Liver (tissue), 8 donors: ENCODE measurements at regions not wholly inside any gene's neighbourhood (a gene's known extent, or its start where the extent isn't known, plus 50 kb on each side); places are given as distances from the start of the nearest gene placed in this dataset.

ENCODE experiments used
- DNase-seq: peaks from one replicate; pipeline ENCODE4 v3.0.0-alpha.2; 2017; ENCODE audit warnings: low spot score
- H3K27ac ChIP-seq, 2 donors: one replicate each; pipeline ENCODE4 v1.7.0; 2013; ENCODE audit warnings: inconsistent platforms in 2 of 2, low read length in 2 of 2, control low read depth in 1 of 2, low read depth in 1 of 2, mild to moderate bottlenecking in 1 of 2
- H3K27me3 ChIP-seq, 4 donors: one replicate each; pipeline versions ENCODE4 v1.6.1 to v1.7.0; 2013; ENCODE audit warnings: low read length in 3 of 4, inconsistent platforms in 1 of 4, mild to moderate bottlenecking in 1 of 4, moderate library complexity in 1 of 4; ENCODE audit not compliant: control insufficient read depth in 4 of 4, insufficient read depth in 4 of 4
- H3K36me3 ChIP-seq, 4 donors: one replicate each; pipeline versions ENCODE4 v1.6.1 to v1.7.0; 2013; ENCODE audit warnings: low read length in 3 of 4, mild to moderate bottlenecking in 3 of 4, low read depth in 1 of 4, moderate library complexity in 1 of 4; ENCODE audit not compliant: control insufficient read depth in 4 of 4, insufficient read depth in 3 of 4
- H3K4me1 ChIP-seq, 4 donors: one replicate each; pipeline versions ENCODE4 v1.6.1 to v1.7.0; 2013; ENCODE audit warnings: low read length in 3 of 4, mild to moderate bottlenecking in 3 of 4, moderate library complexity in 1 of 4; ENCODE audit not compliant: control insufficient read depth in 4 of 4, insufficient read depth in 4 of 4
- H3K4me3 ChIP-seq, 3 donors: one replicate each; pipeline versions ENCODE4 v1.6.1 to v1.7.0; 2013; ENCODE audit warnings: low read length in 3 of 3, control low read depth in 1 of 3, low read depth in 1 of 3, mild to moderate bottlenecking in 1 of 3
- H3K9ac ChIP-seq, 2 donors: one replicate each; pipeline ENCODE4 v1.7.0; 2013; ENCODE audit warnings: low read length in 2 of 2, mild to moderate bottlenecking in 2 of 2, moderate library complexity in 2 of 2, control low read depth in 1 of 2, low read depth in 1 of 2
- H3K9me3 ChIP-seq, 4 donors: one replicate each; pipeline versions ENCODE4 v1.6.1 to v1.7.0; 2013; ENCODE audit warnings: low read length in 3 of 4; ENCODE audit not compliant: control insufficient read depth in 4 of 4
- CTCF ChIP-seq: fragments of 150-350 bp; IDR thresholded peaks from 2 replicates; pipeline ENCODE4 v1.5.1; 2017; ENCODE audit warnings: improper control_type of control experiment, low read depth, low read length; ENCODE audit not compliant: missing input control
- EGR1 ChIP-seq, 2 donors: IDR thresholded peaks; 2 replicates each; pipeline ENCODE4 v1.6.1; 2016 to 2018; ENCODE audit warnings: antibody characterized with exemption in 2 of 2, low read depth in 2 of 2
- FOXA1 ChIP-seq: IDR thresholded peaks from 2 replicates; pipeline ENCODE4 v1.6.1; 2016; ENCODE audit warnings: antibody characterized with exemption
- FOXA2 ChIP-seq: IDR thresholded peaks from 2 replicates; pipeline ENCODE4 v1.6.1; 2016; ENCODE audit warnings: antibody characterized with exemption
- GABPA ChIP-seq, 2 donors: IDR thresholded peaks in 1 of 2; conservative IDR thresholded peaks in 1 of 2; 2 replicates each; pipeline ENCODE4 v1.6.1; 2016; ENCODE audit warnings: antibody characterized with exemption in 2 of 2, mild to moderate bottlenecking in 1 of 2, moderate library complexity in 1 of 2
- HNF4A ChIP-seq, 2 donors: conservative IDR thresholded peaks; 2 replicates each; pipeline ENCODE4 v1.6.1; 2016; ENCODE audit warnings: antibody characterized with exemption in 2 of 2, mild to moderate bottlenecking in 2 of 2
- HNF4G ChIP-seq: IDR thresholded peaks from 2 replicates; pipeline ENCODE4 v1.6.1; 2016; ENCODE audit warnings: antibody characterized with exemption
- JUND ChIP-seq, 2 donors: IDR thresholded peaks; 2 replicates each; pipeline ENCODE4 v1.6.1; 2016; ENCODE audit warnings: antibody characterized with exemption in 2 of 2
- NR2F2 ChIP-seq: IDR thresholded peaks from 2 replicates; pipeline ENCODE4 v1.6.1; 2016; ENCODE audit warnings: antibody characterized with exemption
- RAD21 ChIP-seq, 2 donors: IDR thresholded peaks; 2 replicates each; pipeline ENCODE4 v1.6.1; 2016; ENCODE audit warnings: antibody characterized with exemption in 2 of 2, mild to moderate bottlenecking in 2 of 2
- RXRA ChIP-seq, 2 donors: IDR thresholded peaks; 2 replicates each; pipeline ENCODE4 v1.6.1; 2017 to 2018; ENCODE audit warnings: antibody characterized with exemption in 2 of 2, mild to moderate bottlenecking in 1 of 2
- SP1 ChIP-seq: IDR thresholded peaks from 2 replicates; pipeline ENCODE4 v1.6.1; 2018; ENCODE audit warnings: antibody characterized with exemption, mild to moderate bottlenecking
- TAF1 ChIP-seq: conservative IDR thresholded peaks from 2 replicates; pipeline ENCODE4 v1.6.1; 2016; ENCODE audit warnings: antibody characterized with exemption, mild to moderate bottlenecking
- ZBTB33 ChIP-seq: IDR thresholded peaks from 2 replicates; pipeline ENCODE4 v1.6.1; 2016; ENCODE audit warnings: antibody characterized with exemption
- WGBS: extraction: QIAGEN DNeasy Blood & Tissue Kit; methylation state at CpG from one replicate; pipeline ENCODE4 v1.1.7; 2013; 5-methylcytosine and 5-hydroxymethylcytosine counted together
- TF ChIP-seq, protein P1 (sequence below): IDR thresholded peaks from 2 replicates; pipeline ENCODE4 v1.6.1; 2016; ENCODE audit warnings: antibody characterized with exemption, mild to moderate bottlenecking
- TF ChIP-seq, protein P2 (sequence below): IDR thresholded peaks from 2 replicates; pipeline ENCODE4 v1.6.1; 2016; ENCODE audit warnings: antibody characterized with exemption
- TF ChIP-seq, protein P3 (sequence below): IDR thresholded peaks from 2 replicates; pipeline ENCODE4 v1.6.1; 2016; ENCODE audit warnings: antibody characterized with exemption
- donor health status: healthy.
- donor health status: healthy.
- donor health status: healthy.
- donor health status: healthy.
- donor health status: healthy.

- DNase-seq = no peak
- H3K9ac ChIP-seq = no peak overlapping the region
- WGBS = 91% methylated on average over 2 of the region's 2 CpGs
- no peak overlapping the region for H3K27ac ChIP-seq
- no peaks in the 10 kb centered on the region for H3K27me3 ChIP-seq
- no peaks in the 10 kb centered on the region for H3K4me1 ChIP-seq
- no peaks in the 10 kb centered on the region for H3K9me3 ChIP-seq
- no peak overlapping the region for H3K4me3 ChIP-seq
- H3K36me3 ChIP-seq = no peaks in the 10 kb centered on the region
- TF ChIP-seq, protein P1, sequence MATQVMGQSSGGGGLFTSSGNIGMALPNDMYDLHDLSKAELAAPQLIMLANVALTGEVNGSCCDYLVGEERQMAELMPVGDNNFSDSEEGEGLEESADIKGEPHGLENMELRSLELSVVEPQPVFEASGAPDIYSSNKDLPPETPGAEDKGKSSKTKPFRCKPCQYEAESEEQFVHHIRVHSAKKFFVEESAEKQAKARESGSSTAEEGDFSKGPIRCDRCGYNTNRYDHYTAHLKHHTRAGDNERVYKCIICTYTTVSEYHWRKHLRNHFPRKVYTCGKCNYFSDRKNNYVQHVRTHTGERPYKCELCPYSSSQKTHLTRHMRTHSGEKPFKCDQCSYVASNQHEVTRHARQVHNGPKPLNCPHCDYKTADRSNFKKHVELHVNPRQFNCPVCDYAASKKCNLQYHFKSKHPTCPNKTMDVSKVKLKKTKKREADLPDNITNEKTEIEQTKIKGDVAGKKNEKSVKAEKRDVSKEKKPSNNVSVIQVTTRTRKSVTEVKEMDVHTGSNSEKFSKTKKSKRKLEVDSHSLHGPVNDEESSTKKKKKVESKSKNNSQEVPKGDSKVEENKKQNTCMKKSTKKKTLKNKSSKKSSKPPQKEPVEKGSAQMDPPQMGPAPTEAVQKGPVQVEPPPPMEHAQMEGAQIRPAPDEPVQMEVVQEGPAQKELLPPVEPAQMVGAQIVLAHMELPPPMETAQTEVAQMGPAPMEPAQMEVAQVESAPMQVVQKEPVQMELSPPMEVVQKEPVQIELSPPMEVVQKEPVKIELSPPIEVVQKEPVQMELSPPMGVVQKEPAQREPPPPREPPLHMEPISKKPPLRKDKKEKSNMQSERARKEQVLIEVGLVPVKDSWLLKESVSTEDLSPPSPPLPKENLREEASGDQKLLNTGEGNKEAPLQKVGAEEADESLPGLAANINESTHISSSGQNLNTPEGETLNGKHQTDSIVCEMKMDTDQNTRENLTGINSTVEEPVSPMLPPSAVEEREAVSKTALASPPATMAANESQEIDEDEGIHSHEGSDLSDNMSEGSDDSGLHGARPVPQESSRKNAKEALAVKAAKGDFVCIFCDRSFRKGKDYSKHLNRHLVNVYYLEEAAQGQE = no peak
- no peak for TF ChIP-seq CTCF
- TF ChIP-seq NR2F2 = no peak
- TF ChIP-seq SP1 = no peak
- no peak for TF ChIP-seq FOXA1
- no peak for TF ChIP-seq RXRA (IDR thresholded peaks at IDR 0.05)
- no peak for TF ChIP-seq HNF4A (conservative IDR thresholded peaks at IDR 0.05)
- TF ChIP-seq RAD21 (IDR thresholded peaks at IDR 0.05) = no peak
- TF ChIP-seq FOXA2 = no peak
- TF ChIP-seq TAF1 = no peak
- TF ChIP-seq EGR1 (IDR thresholded peaks at IDR 0.05; ENCODE audit: low read depth in 2 of 2) = no peak
- no peak for TF ChIP-seq JUND (IDR thresholded peaks at IDR 0.05)
Measured at GRCh38 chr2:234326694-234327093, 170.2 kb downstream of the ARL4C start.

GRCh38 chr2:234324116-234324515 lies 172.8 kb downstream of the ARL4C start:
- DNase-seq = no peak
- no peaks in the 10 kb centered on the region for H3K27me3 ChIP-seq
- no peak overlapping the region for H3K27ac ChIP-seq
- no peaks in the 10 kb centered on the region for H3K9me3 ChIP-seq
- TF ChIP-seq NR2F2 (no peak), EGR1 (IDR thresholded peaks at IDR 0.05; ENCODE audit: low read depth in 2 of 2) (no peak), HNF4A (conservative IDR thresholded peaks at IDR 0.05) (no peak), FOXA2 (no peak), JUND (IDR thresholded peaks at IDR 0.05) (no peak), SP1 (no peak), GABPA (IDR thresholded peaks at IDR 0.05 in 1 of 2, conservative IDR thresholded peaks at IDR 0.05 in 1 of 2) (no peak), ZBTB33 (no peak), CTCF (no peak), HNF4G (no peak), RAD21 (IDR thresholded peaks at IDR 0.05) (no peak), RXRA (IDR thresholded peaks at IDR 0.05) (no peak), TAF1 (no peak)
- TF ChIP-seq, protein P2, sequence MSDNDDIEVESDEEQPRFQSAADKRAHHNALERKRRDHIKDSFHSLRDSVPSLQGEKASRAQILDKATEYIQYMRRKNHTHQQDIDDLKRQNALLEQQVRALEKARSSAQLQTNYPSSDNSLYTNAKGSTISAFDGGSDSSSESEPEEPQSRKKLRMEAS = no peak
- TF ChIP-seq, protein P3, sequence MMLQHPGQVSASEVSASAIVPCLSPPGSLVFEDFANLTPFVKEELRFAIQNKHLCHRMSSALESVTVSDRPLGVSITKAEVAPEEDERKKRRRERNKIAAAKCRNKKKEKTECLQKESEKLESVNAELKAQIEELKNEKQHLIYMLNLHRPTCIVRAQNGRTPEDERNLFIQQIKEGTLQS = no peak
- no peaks in the 10 kb centered on the region for H3K4me1 ChIP-seq
- H3K4me3 ChIP-seq = no peak overlapping the region
- no peaks in the 10 kb centered on the region for H3K36me3 ChIP-seq
- no peak overlapping the region for H3K9ac ChIP-seq
- 73% methylated on average over 5 of the region's 5 CpGs for WGBS
